ACC112 (cell line): ENCODE measurements at regions not wholly inside any gene's neighbourhood (a gene's known extent, or its start where the extent isn't known, plus 50 kb on each side); places are given as distances from the start of the nearest gene placed in this dataset.

Source experiments
- H2AFZ ChIP-seq: fragments of 200-600 bp; sonication (generic); one replicate; pipeline ENCODE4 v1.6.0; 2017; ENCODE audit warnings: antibody characterized with exemption, low read length; ENCODE audit not compliant: unreplicated experiment
- H3K27ac ChIP-seq: fragments of 200-600 bp; sonication (generic); 2 replicates; pipeline ENCODE4 v1.5.1; 2014; ENCODE audit warnings: low read depth, mild to moderate bottlenecking, antibody characterized with exemption, low read length, moderate library complexity
- H3K27me3 ChIP-seq: fragments of 200-600 bp; sonication (generic); 2 replicates; pipeline ENCODE4 v1.6.1; 2014; ENCODE audit warnings: mild to moderate bottlenecking, antibody characterized with exemption, low read length, moderate library complexity, mixed read lengths; ENCODE audit not compliant: insufficient read depth
- H3K36me3 ChIP-seq: fragments of 200-600 bp; sonication (generic); 2 replicates; pipeline ENCODE4 v1.6.1; 2016; ENCODE audit warnings: mild to moderate bottlenecking, antibody characterized with exemption, low read length, moderate library complexity, mixed read lengths; ENCODE audit not compliant: insufficient read depth
- H3K4me1 ChIP-seq: fragments of 200-600 bp; sonication (generic); one replicate; pipeline ENCODE4 v1.6.1; 2016; ENCODE audit warnings: low read length, mixed read lengths; ENCODE audit not compliant: insufficient read depth, unreplicated experiment, control insufficient read depth
- H3K4me3 ChIP-seq: fragments of 200-600 bp; sonication (generic); 2 replicates; pipeline ENCODE4 v1.5.1; 2014; ENCODE audit warnings: mild to moderate bottlenecking, low read depth, low read length
- H3K79me2 ChIP-seq: fragments of 200-600 bp; sonication (generic); one replicate; pipeline ENCODE4 v1.6.0; 2016; ENCODE audit warnings: low read length; ENCODE audit not compliant: control insufficient read depth, unreplicated experiment, insufficient read depth

- no peaks in the 10 kb centered on the region for H3K79me2 ChIP-seq
- H3K4me1 ChIP-seq: no peaks in the 10 kb centered on the region
- no peaks in the 10 kb centered on the region for H3K27me3 ChIP-seq
- no peak overlapping the region for H3K27ac ChIP-seq
- no peak overlapping the region for H2AFZ ChIP-seq
- no peaks in the 10 kb centered on the region for H3K36me3 ChIP-seq
- no peak overlapping the region for H3K4me3 ChIP-seq
Measured at GRCh38 chr7:125551008-125551407, 621.4 kb upstream of the POT1 start.

GRCh38 chr7:125547505-125547904 lies 617.9 kb upstream of the POT1 start:
- Histone ChIP-seq H3K27me3 (no peaks in the 10 kb centered on the region), H3K79me2 (no peaks in the 10 kb centered on the region), H3K36me3 (no peaks in the 10 kb centered on the region), H3K4me3 (no peak overlapping the region), H3K27ac (no peak overlapping the region), H3K4me1 (no peaks in the 10 kb centered on the region), H2AFZ (no peak overlapping the region)

- no peaks in the 10 kb centered on the region for H3K27me3 ChIP-seq
- no peak overlapping the region for H3K4me3 ChIP-seq
- H3K36me3 ChIP-seq: no peaks in the 10 kb centered on the region
- no peak overlapping the region for H3K27ac ChIP-seq
- no peaks in the 10 kb centered on the region for H3K4me1 ChIP-seq
- no peak overlapping the region for H2AFZ ChIP-seq
- H3K79me2 ChIP-seq: no peaks in the 10 kb centered on the region
Measured at GRCh38 chr7:125530553-125530952, 600.9 kb upstream of the POT1 start.

- no peaks in the 10 kb centered on the region for H3K36me3 ChIP-seq
- no peak overlapping the region for H3K4me3 ChIP-seq
- no peaks in the 10 kb centered on the region for H3K27me3 ChIP-seq
- no peak overlapping the region for H2AFZ ChIP-seq
- H3K79me2 ChIP-seq: no peaks in the 10 kb centered on the region
- no peaks in the 10 kb centered on the region for H3K4me1 ChIP-seq
- H3K27ac ChIP-seq: no peak overlapping the region
Measured at GRCh38 chr7:125529249-125529648, 599.6 kb upstream of the POT1 start.

- no peaks in the 10 kb centered on the region for H3K36me3 ChIP-seq
- no peaks in the 10 kb centered on the region for H3K79me2 ChIP-seq
- H3K4me1 ChIP-seq: no peaks in the 10 kb centered on the region
- H2AFZ ChIP-seq: no peak overlapping the region
- H3K4me3 ChIP-seq: no peak overlapping the region
- no peak overlapping the region for H3K27ac ChIP-seq
- no peaks in the 10 kb centered on the region for H3K27me3 ChIP-seq
Measured at GRCh38 chr7:125526958-125527357, 597.3 kb upstream of the POT1 start.

- H3K27ac ChIP-seq: no peak overlapping the region
- no peaks in the 10 kb centered on the region for H3K79me2 ChIP-seq
Measured at GRCh38 chr7:125526092-125526491, 596.5 kb upstream of the POT1 start.

GRCh38 chr7:125516194-125516593 lies 586.6 kb upstream of the POT1 start:
- Histone ChIP-seq H3K27me3 (no peaks in the 10 kb centered on the region), H3K27ac (no peak overlapping the region), H2AFZ (no peak overlapping the region), H3K4me3 (no peak overlapping the region), H3K36me3 (no peaks in the 10 kb centered on the region), H3K4me1 (no peaks in the 10 kb centered on the region), H3K79me2 (no peaks in the 10 kb centered on the region)

More at GRCh38 chr7:125526092-125526491, 596.5 kb upstream of the POT1 start:
- no peaks in the 10 kb centered on the region for H3K36me3 ChIP-seq
- H3K27me3 ChIP-seq: no peaks in the 10 kb centered on the region
- no peak overlapping the region for H3K4me3 ChIP-seq
- H3K4me1 ChIP-seq: no peaks in the 10 kb centered on the region
- no peak overlapping the region for H2AFZ ChIP-seq

GRCh38 chr7:125512373-125512772 lies 582.7 kb upstream of the POT1 start:
- Histone ChIP-seq H3K4me3 (no peak overlapping the region), H3K27me3 (no peaks in the 10 kb centered on the region), H3K36me3 (no peaks in the 10 kb centered on the region), H3K79me2 (no peaks in the 10 kb centered on the region), H3K27ac (no peak overlapping the region), H2AFZ (no peak overlapping the region), H3K4me1 (no peaks in the 10 kb centered on the region)

GRCh38 chr7:125511310-125511709 lies 581.7 kb upstream of the POT1 start:
- Histone ChIP-seq H3K4me3 (no peak overlapping the region), H3K79me2 (no peaks in the 10 kb centered on the region), H3K36me3 (no peaks in the 10 kb centered on the region), H3K4me1 (no peaks in the 10 kb centered on the region), H2AFZ (no peak overlapping the region), H3K27me3 (no peaks in the 10 kb centered on the region), H3K27ac (no peak overlapping the region)

- H2AFZ ChIP-seq: no peak overlapping the region
- no peaks in the 10 kb centered on the region for H3K79me2 ChIP-seq
- H3K27ac ChIP-seq: no peak overlapping the region
- no peaks in the 10 kb centered on the region for H3K36me3 ChIP-seq
- no peaks in the 10 kb centered on the region for H3K4me1 ChIP-seq
- no peaks in the 10 kb centered on the region for H3K27me3 ChIP-seq
- H3K4me3 ChIP-seq: no peak overlapping the region
Measured at GRCh38 chr7:125506331-125506730, 576.7 kb upstream of the POT1 start.

GRCh38 chr7:125504848-125505247 lies 575.2 kb upstream of the POT1 start:
- Histone ChIP-seq H3K27ac (no peak overlapping the region), H3K27me3 (no peaks in the 10 kb centered on the region), H2AFZ (no peak overlapping the region), H3K4me3 (no peak overlapping the region), H3K36me3 (no peaks in the 10 kb centered on the region), H3K4me1 (no peaks in the 10 kb centered on the region), H3K79me2 (no peaks in the 10 kb centered on the region)
